ENCODE measurements at regions not wholly inside any gene's neighbourhood (a gene's known extent, or its start where the extent isn't known, plus 50 kb on each side); places are given as distances from the start of the nearest gene placed in this dataset.

- intact Hi-C loops (cut with micrococcal nuclease; ENCODE audit: unreplicated experiment) = no loop called here
- no peak overlapping the region for H2AFZ ChIP-seq (ENCODE audit: low read length)
These were observed 203.9 kb downstream of the MTX2 start for GRCh38 chr2:176473177-176473576.

GRCh38 chr2:176473851-176474250 is 204.6 kb downstream of the MTX2 start:
- Histone ChIP-seq H3K9me3 (ENCODE audit: low read length) (no peaks in the 10 kb centered on the region), H3K9me2 (ENCODE audit: insufficient read depth, low read length) (no peaks in the 10 kb centered on the region), H3K4me2 (ENCODE audit: low read length) (no peak overlapping the region), H3K36me3 (ENCODE audit: insufficient read depth, low read length) (no peaks in the 10 kb centered on the region), H3K79me2 (ENCODE audit: insufficient read depth, low read depth, low read length) (no peaks in the 10 kb centered on the region), H4K20me1 (ENCODE audit: insufficient read depth, low read length) (no peaks in the 10 kb centered on the region), H3K27ac (ENCODE audit: low read depth, low read length, poor library complexity, severe bottlenecking) (no peak overlapping the region), H3K4me1 (ENCODE audit: insufficient read depth, low read length, poor library complexity, severe bottlenecking) (no peaks in the 10 kb centered on the region), H3K4me3 (ENCODE audit: low read depth, low read length, poor library complexity, severe bottlenecking) (no peak overlapping the region), H2AFZ (ENCODE audit: low read length) (no peak overlapping the region)
- DNase-seq (ENCODE audit: low spot score) = no peak
- CTCF ChIA-PET (ENCODE audit: unreplicated experiment) = no interaction called here
- BruUV-seq (replicated peaks) = no TSS peak
- POLR2A ChIA-PET = interaction anchor here (1.3 to 1.8 kb wide), 2 partner anchors 11 to 38 kb away, joined by 3 to 4 read pairs; no protein-coding TSS in a partner anchor
- intact Hi-C loops (cut with micrococcal nuclease; ENCODE audit: unreplicated experiment) = no loop called here
- TF ChIP-seq EZH2phosphoT487 (IDR thresholded peaks at IDR 0.05; ENCODE audit: borderline replicate concordance, low read depth, low read length) = no peak
- TF ChIP-seq, protein P1, sequence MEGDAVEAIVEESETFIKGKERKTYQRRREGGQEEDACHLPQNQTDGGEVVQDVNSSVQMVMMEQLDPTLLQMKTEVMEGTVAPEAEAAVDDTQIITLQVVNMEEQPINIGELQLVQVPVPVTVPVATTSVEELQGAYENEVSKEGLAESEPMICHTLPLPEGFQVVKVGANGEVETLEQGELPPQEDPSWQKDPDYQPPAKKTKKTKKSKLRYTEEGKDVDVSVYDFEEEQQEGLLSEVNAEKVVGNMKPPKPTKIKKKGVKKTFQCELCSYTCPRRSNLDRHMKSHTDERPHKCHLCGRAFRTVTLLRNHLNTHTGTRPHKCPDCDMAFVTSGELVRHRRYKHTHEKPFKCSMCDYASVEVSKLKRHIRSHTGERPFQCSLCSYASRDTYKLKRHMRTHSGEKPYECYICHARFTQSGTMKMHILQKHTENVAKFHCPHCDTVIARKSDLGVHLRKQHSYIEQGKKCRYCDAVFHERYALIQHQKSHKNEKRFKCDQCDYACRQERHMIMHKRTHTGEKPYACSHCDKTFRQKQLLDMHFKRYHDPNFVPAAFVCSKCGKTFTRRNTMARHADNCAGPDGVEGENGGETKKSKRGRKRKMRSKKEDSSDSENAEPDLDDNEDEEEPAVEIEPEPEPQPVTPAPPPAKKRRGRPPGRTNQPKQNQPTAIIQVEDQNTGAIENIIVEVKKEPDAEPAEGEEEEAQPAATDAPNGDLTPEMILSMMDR (conservative IDR thresholded peaks at IDR 0.05; ENCODE audit: low read length) = no peak

More at GRCh38 chr2:176473177-176473576, 203.9 kb downstream of the MTX2 start:
- Histone ChIP-seq H3K79me2 (ENCODE audit: insufficient read depth, low read depth, low read length) (no peaks in the 10 kb centered on the region), H4K20me1 (ENCODE audit: insufficient read depth, low read length) (no peaks in the 10 kb centered on the region), H3K36me3 (ENCODE audit: insufficient read depth, low read length) (no peaks in the 10 kb centered on the region), H3K4me3 (ENCODE audit: low read depth, low read length, poor library complexity, severe bottlenecking) (no peak overlapping the region), H3K27ac (ENCODE audit: low read depth, low read length, poor library complexity, severe bottlenecking) (no peak overlapping the region), H3K4me2 (ENCODE audit: low read length) (no peak overlapping the region), H3K4me1 (ENCODE audit: insufficient read depth, low read length, poor library complexity, severe bottlenecking) (no peaks in the 10 kb centered on the region), H3K9me3 (ENCODE audit: low read length) (no peaks in the 10 kb centered on the region), H3K9me2 (ENCODE audit: insufficient read depth, low read length) (no peaks in the 10 kb centered on the region)
- no peak for TF ChIP-seq EZH2phosphoT487 (IDR thresholded peaks at IDR 0.05; ENCODE audit: borderline replicate concordance, low read depth, low read length)
- TF ChIP-seq, protein P1 (conservative IDR thresholded peaks at IDR 0.05; ENCODE audit: low read length) = no peak
- no TSS peak for BruUV-seq (replicated peaks)
- no peak for DNase-seq (ENCODE audit: low spot score)
- CTCF ChIA-PET (ENCODE audit: unreplicated experiment) = no interaction called here
- POLR2A ChIA-PET = interaction anchor here (1.3 kb wide), 1 partner anchor 37 kb away, joined by 3 read pairs; no protein-coding TSS in a partner anchor

GRCh38 chr2:176477336-176477735 is 208.1 kb downstream of the MTX2 start:
- Histone ChIP-seq H3K27ac (ENCODE audit: low read depth, low read length, poor library complexity, severe bottlenecking) (no peak overlapping the region), H3K4me2 (ENCODE audit: low read length) (no peak overlapping the region)
- CTCF ChIA-PET (ENCODE audit: unreplicated experiment) = interaction anchor here (0.5 kb wide), 1 partner anchor 337 kb away, joined by 14 read pairs; no protein-coding TSS in a partner anchor

More at GRCh38 chr2:176477336-176477735, 208.1 kb downstream of the MTX2 start:
- Histone ChIP-seq H3K9me3 (ENCODE audit: low read length) (no peaks in the 10 kb centered on the region), H3K36me3 (ENCODE audit: insufficient read depth, low read length) (no peaks in the 10 kb centered on the region), H4K20me1 (ENCODE audit: insufficient read depth, low read length) (no peaks in the 10 kb centered on the region), H3K9me2 (ENCODE audit: insufficient read depth, low read length) (no peaks in the 10 kb centered on the region), H3K4me1 (ENCODE audit: insufficient read depth, low read length, poor library complexity, severe bottlenecking) (no peaks in the 10 kb centered on the region), H3K4me3 (ENCODE audit: low read depth, low read length, poor library complexity, severe bottlenecking) (no peak overlapping the region), H2AFZ (ENCODE audit: low read length) (no peak overlapping the region), H3K79me2 (ENCODE audit: insufficient read depth, low read depth, low read length) (no peaks in the 10 kb centered on the region)
- POLR2A ChIA-PET = no interaction called here
- TF ChIP-seq EZH2phosphoT487 (IDR thresholded peaks at IDR 0.05; ENCODE audit: borderline replicate concordance, low read depth, low read length) = no peak
- TF ChIP-seq, protein P1 (conservative IDR thresholded peaks at IDR 0.05; ENCODE audit: low read length) = no peak
- no TSS peak for BruUV-seq (replicated peaks)
- intact Hi-C loops (cut with micrococcal nuclease; ENCODE audit: unreplicated experiment) = no loop called here
- DNase-seq (ENCODE audit: low spot score) = no peak
